ENCODE measurements at regions not wholly inside any gene's neighbourhood (a gene's known extent, or its start where the extent isn't known, plus 50 kb on each side); places are given as distances from the start of the nearest gene placed in this dataset.

GRCh38 chr2:222361787-222362186 lies 62.6 kb upstream of the SGPP2 start:
- H3K27me3 ChIP-seq (ENCODE audit: control insufficient read depth in 1 of 2, insufficient read depth in 2 of 2, low read length in 2 of 2), result no peaks in the 10 kb centered on the region
- H4K20me1 ChIP-seq (ENCODE audit: insufficient read depth, low read length), result no peaks in the 10 kb centered on the region
- no peaks in the 10 kb centered on the region for H3K4me1 ChIP-seq (ENCODE audit: insufficient read depth, low read length)
- H2AFZ ChIP-seq (ENCODE audit: low read length), result no peak overlapping the region
- ChIA-PET CTCF (ENCODE audit: low intra/inter-chr PET ratio, low total read pairs) (no interaction called here), POLR2A (no interaction called here)
- H3K4me3 ChIP-seq (replicated peaks in 1 of 3; ENCODE audit: insufficient read depth in 1 of 3, low read depth in 2 of 3, low read length in 3 of 3), result no peak overlapping the region
- in situ Hi-C loops (cut with HindIII; ENCODE audit: extremely low pct_ligation_motif_present, low pct_unique_long_range_greater_than_20kb) (no loop called here), intact Hi-C loops (cut with micrococcal nuclease; ENCODE audit: unreplicated experiment) (no loop called here)
- TF ChIP-seq NFIC (IDR thresholded peaks at IDR 0.05; ENCODE audit: low read length) (no peak), MXI1 (IDR thresholded peaks at IDR 0.05; ENCODE audit: borderline replicate concordance, low read depth, low read length) (no peak), ARID2 (CRISPR knock-in tag; IDR thresholded peaks at IDR 0.05; ENCODE audit: borderline replicate concordance) (no peak), ZNF770 (CRISPR knock-in tag; IDR thresholded peaks at IDR 0.05) (no peak), SMARCC2 (IDR thresholded peaks at IDR 0.05) (no peak)
- BruUV-seq (replicated peaks), result no TSS peak
- ATAC-seq (no peak), DNase-seq (ENCODE audit: low spot score) (no peak), FAIRE-seq (no peak)
- no peaks in the 10 kb centered on the region for H3K9me3 ChIP-seq (ENCODE audit: low read length)
- H3K79me2 ChIP-seq (ENCODE audit: insufficient read depth, low read length), result no peaks in the 10 kb centered on the region
- WGBS (ENCODE audit: low lambda C conversion rate), result 2% methylated on average over 3 of the region's 3 CpGs
- H3K9ac ChIP-seq (ENCODE audit: insufficient read depth, low read depth, low read length), result no peak overlapping the region
- H3K36me3 ChIP-seq (replicated peaks in 1 of 2; ENCODE audit: control insufficient read depth in 1 of 2, insufficient read depth in 2 of 2, low read length in 2 of 2), result no peaks in the 10 kb centered on the region
- H3K27ac ChIP-seq (ENCODE audit: extremely low read length, insufficient read depth, low read length), result no peak overlapping the region
- H3K4me2 ChIP-seq (ENCODE audit: low read depth, low read length), result no peak overlapping the region

GRCh38 chr2:222362336-222362735 lies 62.0 kb upstream of the SGPP2 start:
- FAIRE-seq, result no peak
- Histone ChIP-seq H4K20me1 (ENCODE audit: insufficient read depth, low read length) (no peaks in the 10 kb centered on the region), H3K9ac (ENCODE audit: insufficient read depth, low read depth, low read length) (no peak overlapping the region), H3K27me3 (ENCODE audit: control insufficient read depth in 1 of 2, insufficient read depth in 2 of 2, low read length in 2 of 2) (no peaks in the 10 kb centered on the region), H3K79me2 (ENCODE audit: insufficient read depth, low read length) (no peaks in the 10 kb centered on the region), H3K4me2 (ENCODE audit: low read depth, low read length) (no peak overlapping the region), H3K36me3 (replicated peaks in 1 of 2; ENCODE audit: control insufficient read depth in 1 of 2, insufficient read depth in 2 of 2, low read length in 2 of 2) (no peaks in the 10 kb centered on the region), H3K9me3 (ENCODE audit: low read length) (no peaks in the 10 kb centered on the region), H3K4me1 (ENCODE audit: insufficient read depth, low read length) (no peaks in the 10 kb centered on the region), H2AFZ (ENCODE audit: low read length) (no peak overlapping the region), H3K4me3 (replicated peaks in 1 of 3; ENCODE audit: insufficient read depth in 1 of 3, low read depth in 2 of 3, low read length in 3 of 3) (no peak overlapping the region), H3K27ac (ENCODE audit: extremely low read length, insufficient read depth, low read length) (no peak overlapping the region)
- 0% methylated on average over 2 of the region's 2 CpGs for WGBS (ENCODE audit: low lambda C conversion rate)
- no peak for ATAC-seq
- intact Hi-C loops (cut with micrococcal nuclease; ENCODE audit: unreplicated experiment), result no loop called here
- no TSS peak for BruUV-seq (replicated peaks)
- ChIA-PET CTCF (ENCODE audit: low intra/inter-chr PET ratio, low total read pairs) (no interaction called here), POLR2A (no interaction called here)
- DNase-seq (ENCODE audit: low spot score), result no peak
- in situ Hi-C loops (cut with HindIII; ENCODE audit: extremely low pct_ligation_motif_present, low pct_unique_long_range_greater_than_20kb), result no loop called here
- TF ChIP-seq, protein P1, sequence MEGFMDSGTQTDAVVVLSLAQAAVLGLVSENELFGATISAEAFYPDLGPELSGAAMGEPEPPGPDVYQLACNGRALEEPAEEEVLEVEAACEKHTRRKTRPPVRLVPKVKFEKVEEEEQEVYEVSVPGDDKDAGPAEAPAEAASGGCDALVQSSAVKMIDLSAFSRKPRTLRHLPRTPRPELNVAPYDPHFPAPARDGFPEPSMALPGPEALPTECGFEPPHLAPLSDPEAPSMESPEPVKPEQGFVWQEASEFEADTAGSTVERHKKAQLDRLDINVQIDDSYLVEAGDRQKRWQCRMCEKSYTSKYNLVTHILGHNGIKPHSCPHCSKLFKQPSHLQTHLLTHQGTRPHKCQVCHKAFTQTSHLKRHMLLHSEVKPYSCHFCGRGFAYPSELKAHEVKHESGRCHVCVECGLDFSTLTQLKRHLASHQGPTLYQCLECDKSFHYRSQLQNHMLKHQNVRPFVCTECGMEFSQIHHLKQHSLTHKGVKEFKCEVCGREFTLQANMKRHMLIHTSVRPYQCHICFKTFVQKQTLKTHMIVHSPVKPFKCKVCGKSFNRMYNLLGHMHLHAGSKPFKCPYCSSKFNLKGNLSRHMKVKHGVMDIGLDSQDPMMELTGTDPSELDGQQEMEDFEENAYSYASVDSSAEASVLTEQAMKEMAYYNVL (CRISPR knock-in tag; IDR thresholded peaks at IDR 0.05; ENCODE audit: borderline replicate concordance), result no peak
- no peak for TF ChIP-seq ZNF589 (CRISPR knock-in tag; conservative IDR thresholded peaks at IDR 0.05)
- TF ChIP-seq REXO4 (CRISPR knock-in tag; IDR thresholded peaks at IDR 0.05; ENCODE audit: borderline replicate concordance), result no peak
- no peak for TF ChIP-seq FOSL2 (CRISPR knock-in tag; IDR thresholded peaks at IDR 0.05)
- TF ChIP-seq, protein P2, sequence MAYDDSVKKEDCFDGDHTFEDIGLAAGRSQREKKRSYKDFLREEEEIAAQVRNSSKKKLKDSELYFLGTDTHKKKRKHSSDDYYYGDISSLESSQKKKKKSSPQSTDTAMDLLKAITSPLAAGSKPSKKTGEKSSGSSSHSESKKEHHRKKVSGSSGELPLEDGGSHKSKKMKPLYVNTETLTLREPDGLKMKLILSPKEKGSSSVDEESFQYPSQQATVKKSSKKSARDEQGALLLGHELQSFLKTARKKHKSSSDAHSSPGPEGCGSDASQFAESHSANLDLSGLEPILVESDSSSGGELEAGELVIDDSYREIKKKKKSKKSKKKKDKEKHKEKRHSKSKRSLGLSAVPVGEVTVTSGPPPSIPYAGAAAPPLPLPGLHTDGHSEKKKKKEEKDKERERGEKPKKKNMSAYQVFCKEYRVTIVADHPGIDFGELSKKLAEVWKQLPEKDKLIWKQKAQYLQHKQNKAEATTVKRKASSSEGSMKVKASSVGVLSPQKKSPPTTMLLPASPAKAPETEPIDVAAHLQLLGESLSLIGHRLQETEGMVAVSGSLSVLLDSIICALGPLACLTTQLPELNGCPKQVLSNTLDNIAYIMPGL (CRISPR knock-in tag; IDR thresholded peaks at IDR 0.05; ENCODE audit: borderline replicate concordance in 1 of 2, low read depth in 1 of 2), result no peak
- no peak for TF ChIP-seq ZNF674 (CRISPR knock-in tag; IDR thresholded peaks at IDR 0.05; ENCODE audit: low read depth)
- no peak for TF ChIP-seq ZNF143 (CRISPR knock-in tag; IDR thresholded peaks at IDR 0.05)
- no peak for TF ChIP-seq HNRNPK (IDR thresholded peaks at IDR 0.05; ENCODE audit: low read depth, low read length, poor library complexity, severe bottlenecking)
- no peak for TF ChIP-seq ZNF781 (CRISPR knock-in tag; IDR thresholded peaks at IDR 0.05; ENCODE audit: borderline replicate concordance, not compliant biosample characterization)
